ENCODE measurements at regions not wholly inside any gene's neighbourhood (a gene's known extent, or its start where the extent isn't known, plus 50 kb on each side); places are given as distances from the start of the nearest gene placed in this dataset.

- no peak overlapping the region for H2AFZ ChIP-seq (ENCODE audit: control insufficient read depth, low read length)
- FAIRE-seq (no peak), DNase-seq (ENCODE audit: low read depth, low spot score) (no peak)
- no peaks in the 10 kb centered on the region for H3K79me2 ChIP-seq (ENCODE audit: control insufficient read depth, insufficient read depth, low read length)
- H4K20me1 ChIP-seq (ENCODE audit: control insufficient read depth, extremely low read depth, insufficient read depth, low read length) = no peaks in the 10 kb centered on the region
- no peak overlapping the region for H3K4me3 ChIP-seq (ENCODE audit: control insufficient read depth in 2 of 3, extremely low read depth in 1 of 3, insufficient read depth in 2 of 3, low read depth in 1 of 3, low read length in 3 of 3)
- H3K4me2 ChIP-seq (ENCODE audit: control insufficient read depth, extremely low read depth, insufficient read depth, low read depth, low read length) = no peak overlapping the region
- no peak for TF ChIP-seq CTCF (optimal IDR thresholded peaks at IDR 0.05 in 1 of 3, IDR thresholded peaks at IDR 0.05 in 1 of 3, conservative IDR thresholded peaks at IDR 0.05 in 1 of 3; ENCODE audit: extremely low read depth in 1 of 3, insufficient read depth in 2 of 3, low read length in 3 of 3)
- no peak for TF ChIP-seq EZH2 (IDR thresholded peaks at IDR 0.05; ENCODE audit: low read length)
- no peaks in the 10 kb centered on the region for H3K27me3 ChIP-seq (ENCODE audit: control insufficient read depth, extremely low read depth, insufficient read depth, low read length)
- H3K36me3 ChIP-seq (ENCODE audit: control insufficient read depth in 2 of 2, extremely low read depth in 1 of 2, insufficient read depth in 2 of 2, low read length in 2 of 2) = no peaks in the 10 kb centered on the region
- no peak overlapping the region for H3K9ac ChIP-seq (ENCODE audit: control insufficient read depth, extremely low read depth, insufficient read depth, low read length)
- H3K9me1 ChIP-seq (ENCODE audit: control insufficient read depth, extremely low read depth, insufficient read depth, low read length) = no peaks in the 10 kb centered on the region
- dilution Hi-C loops (cut with MboI; ENCODE audit: extremely low pct_ligation_motif_present, low sequenced_read_pairs) = no loop called here
- H3K9me3 ChIP-seq (ENCODE audit: control insufficient read depth, low read depth, low read length) = no peaks in the 10 kb centered on the region
- H3K27ac ChIP-seq (ENCODE audit: control insufficient read depth, insufficient read depth, low read length) = no peak overlapping the region
- no peaks in the 10 kb centered on the region for H3K4me1 ChIP-seq (ENCODE audit: control insufficient read depth, extremely low read depth, insufficient read depth, low read length)
Measured at GRCh38 chr7:83751217-83751616, 102.3 kb upstream of the SEMA3E start.

- H3K27ac ChIP-seq (ENCODE audit: control insufficient read depth, insufficient read depth, low read length) = no peak overlapping the region
- dilution Hi-C loops (cut with MboI; ENCODE audit: extremely low pct_ligation_motif_present, low sequenced_read_pairs) = no loop called here
- no peak overlapping the region for H3K4me2 ChIP-seq (ENCODE audit: control insufficient read depth, extremely low read depth, insufficient read depth, low read depth, low read length)
- no peak for DNase-seq (ENCODE audit: low read depth, low spot score)
- H3K9me3 ChIP-seq (ENCODE audit: control insufficient read depth, low read depth, low read length) = no peaks in the 10 kb centered on the region
- no peak overlapping the region for H3K4me3 ChIP-seq (ENCODE audit: control insufficient read depth in 2 of 3, extremely low read depth in 1 of 3, insufficient read depth in 2 of 3, low read depth in 1 of 3, low read length in 3 of 3)
- FAIRE-seq = no peak
- no peak overlapping the region for H2AFZ ChIP-seq (ENCODE audit: control insufficient read depth, low read length)
- no peak for TF ChIP-seq EZH2 (IDR thresholded peaks at IDR 0.05; ENCODE audit: low read length)
- no peak for TF ChIP-seq CTCF (optimal IDR thresholded peaks at IDR 0.05 in 1 of 3, IDR thresholded peaks at IDR 0.05 in 1 of 3, conservative IDR thresholded peaks at IDR 0.05 in 1 of 3; ENCODE audit: extremely low read depth in 1 of 3, insufficient read depth in 2 of 3, low read length in 3 of 3)
- no peaks in the 10 kb centered on the region for H4K20me1 ChIP-seq (ENCODE audit: control insufficient read depth, extremely low read depth, insufficient read depth, low read length)
- no peaks in the 10 kb centered on the region for H3K4me1 ChIP-seq (ENCODE audit: control insufficient read depth, extremely low read depth, insufficient read depth, low read length)
- no peaks in the 10 kb centered on the region for H3K79me2 ChIP-seq (ENCODE audit: control insufficient read depth, insufficient read depth, low read length)
- H3K36me3 ChIP-seq (ENCODE audit: control insufficient read depth in 2 of 2, extremely low read depth in 1 of 2, insufficient read depth in 2 of 2, low read length in 2 of 2) = no peaks in the 10 kb centered on the region
- H3K9me1 ChIP-seq (ENCODE audit: control insufficient read depth, extremely low read depth, insufficient read depth, low read length) = no peaks in the 10 kb centered on the region
- no peak overlapping the region for H3K9ac ChIP-seq (ENCODE audit: control insufficient read depth, extremely low read depth, insufficient read depth, low read length)
- H3K27me3 ChIP-seq (ENCODE audit: control insufficient read depth, extremely low read depth, insufficient read depth, low read length) = no peaks in the 10 kb centered on the region
Measured at GRCh38 chr7:83749495-83749894, 100.6 kb upstream of the SEMA3E start.
